Lung (tissue), 11 donors: ENCODE measurements at regions not wholly inside any gene's neighbourhood (a gene's known extent, or its start where the extent isn't known, plus 50 kb on each side); places are given as distances from the start of the nearest gene placed in this dataset.
"Not testable (repeated sequence)": the region's sequence is repeated elsewhere in the genome, so short reads cannot be mapped to it uniquely, and the experiment has no call there.

ENCODE experiments used
- ATAC-seq: fragments of 200-7000 bp; cut with Tn5 transposase; one replicate; pipeline ENCODE4 v1.9.1; 2020; ENCODE audit warnings: moderate number of reproducible peaks; ENCODE audit not compliant: insufficient read depth, low FRiP score
- DNase-seq, 3 donors: peaks; one replicate each; pipeline ENCODE4 v3.0.0-alpha.2; 2013 to 2017
- H3K27ac ChIP-seq, 2 donors: one replicate each; pipeline ENCODE4 v1.5.1; 2013; ENCODE audit warnings: mild to moderate bottlenecking in 2 of 2, moderate library complexity in 2 of 2, control low read depth in 1 of 2, inconsistent platforms in 1 of 2, low read depth in 1 of 2, low read length in 1 of 2
- H3K27me3 ChIP-seq, 3 donors: one replicate each; pipeline ENCODE4 v1.5.1; 2013; ENCODE audit warnings: low read length in 2 of 3; ENCODE audit not compliant: control insufficient read depth in 3 of 3, insufficient read depth in 3 of 3
- H3K36me3 ChIP-seq, 4 donors: one replicate each; pipeline ENCODE4 v1.5.1; 2013; ENCODE audit warnings: low read length in 4 of 4, mild to moderate bottlenecking in 1 of 4, moderate library complexity in 1 of 4; ENCODE audit not compliant: control insufficient read depth in 4 of 4, insufficient read depth in 4 of 4
- H3K4me1 ChIP-seq, 5 donors: one replicate each; pipeline ENCODE4 v1.5.1; 2013; ENCODE audit warnings: low read length in 5 of 5, mild to moderate bottlenecking in 2 of 5, moderate library complexity in 1 of 5; ENCODE audit not compliant: control insufficient read depth in 5 of 5, insufficient read depth in 5 of 5
- H3K4me3 ChIP-seq: one replicate; pipeline ENCODE4 v1.5.1; 2013; ENCODE audit warnings: mild to moderate bottlenecking, control low read depth, moderate library complexity
- H3K9ac ChIP-seq, 2 donors: one replicate each; pipeline ENCODE4 v1.5.1; 2013; ENCODE audit warnings: low read length in 2 of 2, control low read depth in 1 of 2; ENCODE audit not compliant: insufficient read depth in 1 of 2
- H3K9me3 ChIP-seq, 4 donors: one replicate each; pipeline ENCODE4 v1.5.1; 2013; ENCODE audit warnings: low read length in 3 of 4, mild to moderate bottlenecking in 1 of 4, moderate library complexity in 1 of 4; ENCODE audit not compliant: control insufficient read depth in 4 of 4, insufficient read depth in 3 of 4
- CTCF ChIP-seq: IDR thresholded peaks from 2 replicates; pipeline ENCODE4 v1.5.1; 2012; ENCODE audit warnings: mild to moderate bottlenecking; ENCODE audit errors: control extremely low read depth, extremely low read depth
- WGBS, 2 donors: extraction: QIAGEN DNeasy Blood & Tissue Kit; methylation state at CpG; one replicate each; pipeline ENCODE4 v1.1.7; 2013; 5-methylcytosine and 5-hydroxymethylcytosine counted together
- donor health status: control.
- donor health status: control.
- donor health status: Bipolar disorder and iron deficiency.
- donor health status: healthy.
- donor health status: DM: yes; HTN: yes; CAD: no.

GRCh38 chr7:98784216-98784785, 85.5 kb downstream of the TMEM130 start:
- H3K36me3 ChIP-seq, result no peaks in the 10 kb centered on the region
- DNase-seq (no peak), ATAC-seq (no peak)
- peaks cover 0 to 2% (median 0%) of the 10 kb centered on the region in 4 donors for H3K9me3 ChIP-seq
- H3K4me1 ChIP-seq, result no peaks in the 10 kb centered on the region
- no peak overlapping the region for H3K27ac ChIP-seq
- TF ChIP-seq CTCF, result no peak
- no peak overlapping the region for H3K9ac ChIP-seq
- no peak overlapping the region for H3K4me3 ChIP-seq
- no peaks in the 10 kb centered on the region for H3K27me3 ChIP-seq
- 85 to 93% methylated on average over 11 of the region's 11 CpGs for WGBS, 2 donors

- no peaks in the 10 kb centered on the region for H3K36me3 ChIP-seq
- no peak for TF ChIP-seq CTCF
- WGBS, 2 donors, result 49 to 55% methylated on average over 14 of the region's 14 CpGs
Observed at GRCh38 chr7:98785929-98786571, 83.8 kb downstream of the TMEM130 start.

GRCh38 chr7:98788966-98789365, 80.8 kb downstream of the TMEM130 start:
- Histone ChIP-seq H3K9ac (no peak overlapping the region), H3K36me3 (no peaks in the 10 kb centered on the region), H3K9me3 (no peaks in the 10 kb centered on the region), H3K4me3 (no peak overlapping the region), H3K4me1 (no peaks in the 10 kb centered on the region), H3K27me3 (no peaks in the 10 kb centered on the region), H3K27ac (no peak overlapping the region)
- DNase-seq (no peak), ATAC-seq (no peak)
- TF ChIP-seq CTCF, result no peak
- 52 to 58% methylated on average over 3 of the region's 3 CpGs for WGBS, 2 donors

More at GRCh38 chr7:98785929-98786571, 83.8 kb downstream of the TMEM130 start:
- Histone ChIP-seq H3K27me3 (no peaks in the 10 kb centered on the region), H3K4me3 (no peak overlapping the region), H3K4me1 (no peaks in the 10 kb centered on the region), H3K9ac (no peak overlapping the region), H3K9me3 (no peaks in the 10 kb centered on the region), H3K27ac (no peak overlapping the region)
- ATAC-seq (no peak), DNase-seq (no peak)

GRCh38 chr7:98794453-98794852, 75.4 kb downstream of the TMEM130 start:
- not testable (repeated sequence) for DNase-seq, H3K4me1 ChIP-seq, H3K4me3 ChIP-seq, ATAC-seq, H3K27ac ChIP-seq, H3K9me3 ChIP-seq, H3K36me3 ChIP-seq, H3K9ac ChIP-seq, H3K27me3 ChIP-seq
- 87 to 94% methylated on average over 4 of the region's 4 CpGs for WGBS, 2 donors
